Stimulated activated CD4-positive, alpha-beta T cell treated with anti-CD3 and anti-CD28 coated beads, Interleukin-4, amount 100 ng/mL, for 24 hours (primary cell): ENCODE measurements at regions not wholly inside any gene's neighbourhood (a gene's known extent, or its start where the extent isn't known, plus 50 kb on each side); places are given as distances from the start of the nearest gene placed in this dataset.
"Not testable (repeated sequence)": the region's sequence is repeated elsewhere in the genome, so short reads cannot be mapped to it uniquely, and the experiment has no call there.

Experiments
- DNase-seq: peaks from one replicate; pipeline ENCODE4 v3.0.0-alpha.2; 2020

- DNase-seq: no peak
Measured at GRCh38 chr16:60763869-60764268, 1272.4 kb downstream of the CDH8 start.

GRCh38 chr16:60755907-60756306, 1280.3 kb downstream of the CDH8 start:
- no peak for DNase-seq

- DNase-seq: no peak
Measured at GRCh38 chr16:60748366-60748765, 1287.9 kb downstream of the CDH8 start.

DNA sequence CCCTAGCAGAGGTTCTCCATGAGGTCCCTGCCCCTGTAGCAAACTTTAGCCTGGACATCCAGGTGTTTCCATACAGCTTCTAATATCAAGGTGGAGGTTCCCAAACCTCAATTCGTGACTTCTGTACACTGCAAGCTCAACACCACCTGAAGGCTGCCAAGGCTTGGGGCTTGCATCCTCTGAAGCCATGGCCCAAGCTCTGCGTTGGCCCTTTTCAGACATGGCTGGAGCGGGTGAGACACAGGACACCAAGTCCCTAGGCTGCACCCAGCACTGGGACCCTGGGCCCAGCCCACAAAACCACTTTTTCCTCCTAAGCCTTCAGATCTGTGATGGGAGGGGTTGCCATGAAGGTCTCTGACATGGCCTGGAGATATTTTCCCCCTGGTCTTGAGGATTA, 1292.0 kb downstream of the CDH8 start:
- DNase-seq: no peak

DNA sequence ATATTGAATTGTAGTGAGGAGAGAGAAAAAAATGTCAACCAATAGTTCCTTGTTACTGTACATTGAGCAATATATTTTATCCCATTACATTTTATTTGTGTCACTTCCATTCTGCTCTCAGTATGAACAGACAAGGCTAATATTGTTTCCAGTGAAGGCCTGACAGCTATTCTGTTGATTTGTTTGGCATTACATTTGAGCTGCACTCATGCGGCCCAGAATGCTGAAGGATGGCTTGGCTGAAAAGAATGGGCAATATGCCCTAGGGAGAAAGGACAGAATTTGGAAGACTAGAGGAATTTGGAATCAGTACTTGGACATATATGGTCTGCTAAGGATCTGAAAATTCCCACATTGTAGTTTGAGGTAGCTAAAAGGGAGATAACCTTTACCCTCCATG, 1294.4 kb downstream of the CDH8 start:
- DNase-seq: no peak

DNA sequence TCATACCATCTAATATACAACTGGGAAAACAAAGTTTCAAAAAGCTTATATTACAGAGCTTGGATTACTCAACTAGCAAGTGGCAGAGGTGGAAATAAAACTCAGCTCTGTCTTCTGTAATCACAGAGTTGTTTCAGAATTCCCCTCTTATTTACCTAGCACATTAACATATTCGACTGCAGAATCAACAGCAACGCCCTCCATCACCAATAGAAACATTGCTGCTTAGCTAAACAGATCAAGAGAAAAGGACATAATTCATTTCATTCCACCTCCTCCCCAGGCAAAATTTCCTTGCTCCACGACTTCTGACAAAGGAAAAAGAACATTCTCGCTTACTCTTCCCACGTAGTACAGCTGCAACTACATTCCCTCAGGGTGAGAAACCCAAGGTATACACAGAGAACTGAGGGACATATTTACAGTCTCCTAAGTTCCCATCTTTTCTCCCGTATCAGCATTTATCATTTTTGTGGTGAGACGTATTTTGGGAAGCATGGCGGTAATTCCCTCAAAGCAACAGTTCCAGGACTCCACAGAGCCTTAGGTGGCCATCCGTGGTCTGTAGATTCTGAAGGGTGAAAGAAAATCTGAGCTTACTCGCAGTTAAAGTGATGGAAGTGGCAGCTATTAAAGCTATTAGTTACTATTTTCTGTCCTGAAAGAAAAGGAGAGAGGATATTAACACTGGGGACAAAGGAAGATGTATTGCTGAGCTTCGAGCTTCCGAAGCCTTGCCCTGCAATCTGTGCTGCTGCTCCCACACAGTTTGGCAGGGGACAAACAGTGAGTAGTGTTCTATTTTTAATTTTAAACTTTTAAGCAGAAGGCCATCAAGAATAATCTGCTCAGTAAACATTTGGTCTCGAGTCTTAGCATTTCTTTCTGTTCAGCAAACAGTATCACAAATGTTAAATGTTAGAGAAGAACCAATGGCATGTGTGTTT, 1296.2 kb downstream of the CDH8 start:
- no peak for DNase-seq

GRCh38 chr16:60731329-60732050, 1304.7 kb downstream of the CDH8 start:
- no peak for DNase-seq

GRCh38 chr16:60729051-60729450, 1307.2 kb downstream of the CDH8 start:
- DNase-seq: no peak

DNA sequence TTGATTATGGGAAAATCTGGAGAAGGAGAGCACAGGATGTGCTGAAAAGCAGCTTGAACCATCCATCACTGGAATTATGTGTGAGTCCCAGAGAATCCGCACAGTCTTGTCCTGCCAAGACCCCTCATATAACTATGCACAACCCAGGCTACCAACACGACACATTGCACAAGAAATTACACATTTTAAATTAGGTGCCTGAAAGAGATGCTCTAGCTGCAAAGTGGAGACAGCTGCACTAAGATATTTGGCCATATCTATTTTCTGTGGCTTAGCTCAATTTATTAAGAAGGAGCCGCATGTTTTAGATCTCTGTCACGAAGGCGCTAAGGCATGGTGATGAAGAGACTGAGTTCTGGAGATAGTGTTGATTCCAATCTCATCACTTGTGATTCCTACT, 1308.4 kb downstream of the CDH8 start:
- no peak for DNase-seq

GRCh38 chr16:60720060-60720459, 1316.2 kb downstream of the CDH8 start:
- no peak for DNase-seq

- no peak for DNase-seq
Measured at GRCh38 chr16:60717808-60718207, 1318.4 kb downstream of the CDH8 start.

DNA sequence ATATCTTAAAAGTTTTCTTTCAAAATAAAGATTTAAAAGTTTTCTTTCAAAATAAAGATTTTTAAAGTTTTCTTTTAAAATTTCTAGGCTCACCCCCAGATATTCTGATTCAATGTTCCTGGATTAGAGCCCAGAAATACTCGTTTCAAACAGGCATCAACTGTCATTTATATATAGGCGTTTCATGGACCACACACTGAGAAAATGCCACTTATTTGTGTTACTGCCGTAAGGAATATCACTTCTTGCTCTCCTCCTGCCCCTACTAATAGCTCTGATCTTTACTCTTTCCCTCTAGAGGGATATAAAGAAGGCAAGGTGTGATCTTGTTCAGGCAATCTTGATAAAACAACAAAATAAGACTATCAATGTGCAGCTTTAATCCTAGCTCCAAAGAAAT, 1324.1 kb downstream of the CDH8 start:
- no peak for DNase-seq

DNA sequence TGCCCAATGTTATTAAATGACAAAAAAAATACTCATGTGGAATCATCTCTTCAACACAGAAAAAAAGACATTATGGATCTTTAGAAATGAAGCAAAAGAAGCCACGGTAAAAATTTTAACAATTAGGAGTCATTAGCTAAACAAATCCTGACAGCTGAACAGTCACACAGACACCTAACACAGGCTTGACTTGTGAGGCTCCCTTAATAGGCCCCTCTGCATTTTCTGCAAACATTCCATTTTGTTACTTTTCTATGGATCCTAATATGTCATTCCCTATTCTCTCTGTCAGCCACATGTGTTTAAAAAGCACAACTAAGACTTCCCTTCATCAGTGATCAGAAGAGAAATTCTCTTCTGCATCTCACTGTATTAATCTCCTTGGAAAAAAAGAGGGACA, 1331.5 kb downstream of the CDH8 start:
- DNase-seq: no peak

- DNase-seq: no peak
Measured at GRCh38 chr16:60703096-60703495, 1333.1 kb downstream of the CDH8 start.

DNA sequence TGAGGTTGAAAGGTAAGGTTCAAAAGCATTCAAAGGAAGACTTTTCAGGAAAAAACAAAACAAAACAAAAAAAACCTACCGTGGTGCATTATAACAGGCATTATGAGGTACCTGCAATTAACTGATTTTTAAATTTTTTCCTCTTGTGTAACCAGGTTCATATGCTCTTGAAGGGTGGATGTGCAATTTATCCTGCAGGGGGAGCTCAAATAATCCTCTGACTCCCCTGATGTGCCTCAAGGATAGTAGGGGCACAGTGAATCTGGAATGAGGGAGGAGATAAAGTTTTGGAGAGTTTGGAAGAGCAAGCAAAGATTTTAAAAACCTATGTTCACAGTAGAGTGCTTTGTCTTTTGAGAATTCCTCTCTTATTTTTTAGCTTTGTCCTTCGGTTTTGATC, 1349.4 kb downstream of the CDH8 start:
- DNase-seq: no peak

DNA sequence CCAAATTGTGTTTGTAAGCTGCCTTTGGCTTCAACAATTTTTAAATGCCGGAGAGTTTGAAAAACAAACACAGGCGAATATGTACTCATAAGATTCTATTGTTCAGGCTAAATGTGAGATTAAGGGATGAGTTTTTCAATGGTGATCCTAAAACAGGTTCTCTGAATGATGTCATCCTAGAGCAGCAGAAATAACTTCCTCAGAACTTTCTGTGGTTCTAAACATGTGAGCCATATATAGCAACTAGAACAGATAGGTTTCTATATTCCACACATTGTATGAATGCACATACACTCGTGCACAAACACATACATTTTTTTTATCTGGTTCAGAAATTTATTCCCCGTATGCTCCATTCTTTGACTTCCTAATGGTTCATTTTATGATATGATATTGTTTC, 1352.2 kb downstream of the CDH8 start:
- no peak for DNase-seq

- no peak for DNase-seq
Measured at GRCh38 chr16:60682219-60682618, 1354.0 kb downstream of the CDH8 start.

DNA sequence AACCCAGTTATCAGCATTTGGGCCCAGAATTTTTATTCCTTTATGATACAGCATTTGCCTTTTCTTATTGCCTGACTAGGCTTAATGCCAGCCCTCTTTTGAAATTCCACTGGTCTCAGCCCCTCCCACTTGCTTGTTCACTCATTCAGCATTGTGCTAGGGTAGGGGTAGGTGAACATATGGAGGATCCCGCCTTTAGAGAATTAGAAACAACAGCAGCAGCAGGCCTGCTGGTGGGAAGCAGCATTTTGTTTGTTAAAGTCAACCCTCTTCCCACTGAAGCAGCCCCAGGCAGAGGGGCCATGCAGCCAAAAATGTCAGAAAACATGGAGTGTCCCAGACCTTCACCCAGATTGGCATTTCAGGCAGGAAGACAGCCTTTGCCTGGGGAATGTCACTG, 1355.2 kb downstream of the CDH8 start:
- DNase-seq: no peak

DNA sequence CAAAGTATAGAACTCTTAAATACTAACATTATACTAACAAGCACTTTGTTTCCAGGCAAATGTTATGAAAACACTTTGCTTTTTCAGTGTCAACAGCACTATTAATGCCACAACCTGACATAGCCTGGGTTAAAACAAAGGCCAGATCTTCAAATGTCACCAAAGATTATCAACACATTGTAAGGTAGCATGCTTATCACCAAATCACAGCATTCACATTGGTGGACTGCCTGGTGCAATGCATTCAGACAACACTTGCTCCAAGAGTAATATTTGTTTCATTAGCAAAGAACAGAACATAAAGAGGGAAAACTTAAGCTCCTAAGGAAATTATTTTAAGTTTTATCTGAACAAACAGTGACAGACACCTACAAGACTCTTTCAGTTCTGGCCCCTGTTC, 1361.2 kb downstream of the CDH8 start:
- no peak for DNase-seq

GRCh38 chr16:60674241-60674640, 1362.0 kb downstream of the CDH8 start:
- DNase-seq: no peak

DNA sequence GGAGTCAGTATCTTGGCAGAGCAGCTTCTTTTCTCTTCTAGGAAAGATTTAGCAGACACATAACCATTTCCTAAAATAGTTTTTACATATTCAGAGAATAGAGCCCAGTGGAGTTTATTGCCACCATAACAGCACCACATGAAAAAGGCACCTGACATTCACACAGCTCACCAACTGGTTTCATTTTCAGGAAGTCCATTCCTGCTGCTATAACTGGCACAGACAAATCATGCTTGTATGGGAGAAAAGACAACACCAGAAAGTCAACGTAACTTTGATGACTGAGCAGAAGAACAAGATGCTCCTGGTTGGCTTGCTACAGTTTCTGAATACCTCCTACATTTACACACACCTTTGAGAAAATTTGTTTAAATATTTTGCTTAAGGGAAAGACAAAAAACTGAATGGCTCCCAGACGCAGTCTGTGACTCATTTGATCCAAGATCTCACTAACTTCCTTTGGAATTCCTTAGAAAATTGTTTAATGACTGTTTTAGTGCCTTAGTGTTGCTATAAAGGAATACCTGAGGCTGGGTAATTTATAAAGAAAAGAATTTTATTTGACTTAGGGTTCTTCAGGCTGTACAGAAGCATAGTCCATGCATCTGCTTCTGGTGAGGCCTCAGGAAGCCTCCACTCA, 1380.6 kb downstream of the CDH8 start:
- no peak for DNase-seq

- DNase-seq: no peak
Measured at GRCh38 chr16:60651346-60651745, 1384.9 kb downstream of the CDH8 start.

GRCh38 chr16:60648290-60648689, 1387.9 kb downstream of the CDH8 start:
- DNase-seq: no peak

- not testable (repeated sequence) for DNase-seq
Measured at GRCh38 chr16:60647388-60647787, 1388.8 kb downstream of the CDH8 start.
